ENCODE measurements at regions not wholly inside any gene's neighbourhood (a gene's known extent, or its start where the extent isn't known, plus 50 kb on each side); places are given as distances from the start of the nearest gene placed in this dataset.

GRCh38 chr6:168996356-168996625, 257.4 kb downstream of the THBS2 start:
- no peak for TF ChIP-seq POLR2A (IDR thresholded peaks at IDR 0.05; ENCODE audit: low read depth, low read length)
- no peak for TF ChIP-seq CTCF (conservative IDR thresholded peaks at IDR 0.05; ENCODE audit: low read depth, low read length)
- TF ChIP-seq NFE2L2 (IDR thresholded peaks at IDR 0.05; ENCODE audit: low read depth, low read length): no peak
- TF ChIP-seq RCOR1 (IDR thresholded peaks at IDR 0.05; ENCODE audit: insufficient replicate concordance, low read length): no peak
- TF ChIP-seq CEBPB (IDR thresholded peaks at IDR 0.05; ENCODE audit: low read depth, low read length): no peak
- no peak for TF ChIP-seq MAZ (IDR thresholded peaks at IDR 0.05; ENCODE audit: borderline replicate concordance, low read depth, low read length)
- no peak for TF ChIP-seq FOS (IDR thresholded peaks at IDR 0.05; ENCODE audit: low read depth, low read length)
- TF ChIP-seq USF2 (IDR thresholded peaks at IDR 0.05; ENCODE audit: low read depth, low read length): no peak
- no peak for TF ChIP-seq RFX5 (IDR thresholded peaks at IDR 0.05; ENCODE audit: low read depth, low read length)
- TF ChIP-seq SMC3 (IDR thresholded peaks at IDR 0.05; ENCODE audit: low read depth, low read length): no peak
- no peak for TF ChIP-seq RAD21 (IDR thresholded peaks at IDR 0.05; ENCODE audit: low read length)
- no peak for TF ChIP-seq MAFK (IDR thresholded peaks at IDR 0.05; ENCODE audit: low read depth, low read length)
- no peak for TF ChIP-seq ELK1 (IDR thresholded peaks at IDR 0.05; ENCODE audit: borderline replicate concordance, low read depth, low read length)
- TF ChIP-seq MXI1 (IDR thresholded peaks at IDR 0.05; ENCODE audit: borderline replicate concordance, low read depth, low read length): no peak
